AG09309 (cell line): ENCODE measurements at regions not wholly inside any gene's neighbourhood (a gene's known extent, or its start where the extent isn't known, plus 50 kb on each side); places are given as distances from the start of the nearest gene placed in this dataset.

Experiments used
- DNase-seq: peaks from one replicate; pipeline ENCODE4 v3.0.0-alpha.2; 2010; ENCODE audit warnings: low read depth
- H3K4me3 ChIP-seq: 2 replicates; pipeline ENCODE4 v1.5.1; 2011; ENCODE audit warnings: mild to moderate bottlenecking, low read depth, low read length, moderate library complexity; ENCODE audit not compliant: control insufficient read depth
- CTCF ChIP-seq: IDR thresholded peaks from 2 replicates; pipeline ENCODE4 v1.5.1; 2011; ENCODE audit warnings: mild to moderate bottlenecking, low read depth, low read length, inconsistent platforms; ENCODE audit not compliant: insufficient read depth, control insufficient read depth; ENCODE audit errors: missing control alignments

GRCh38 chr6:10093282-10093681 lies 321.6 kb downstream of the TFAP2A start:
- H3K4me3 ChIP-seq: no peak overlapping the region
- no peak for DNase-seq
- no peak for TF ChIP-seq CTCF

GRCh38 chr6:10084111-10084986 lies 330.5 kb downstream of the TFAP2A start:
- H3K4me3 ChIP-seq: no peak overlapping the region
- TF ChIP-seq CTCF: no peak
- DNase-seq: no peak

GRCh38 chr6:10082385-10082784 lies 332.5 kb downstream of the TFAP2A start:
- DNase-seq: no peak

GRCh38 chr6:10081957-10082356 lies 332.9 kb downstream of the TFAP2A start:
- TF ChIP-seq CTCF: no peak
- no peak for DNase-seq

More at GRCh38 chr6:10082385-10082784, 332.5 kb downstream of the TFAP2A start:
- no peak overlapping the region for H3K4me3 ChIP-seq
- TF ChIP-seq CTCF: no peak

GRCh38 chr6:10081075-10081474 lies 333.8 kb downstream of the TFAP2A start:
- TF ChIP-seq CTCF: no peak
- DNase-seq: no peak
- no peak overlapping the region for H3K4me3 ChIP-seq

More at GRCh38 chr6:10081957-10082356, 332.9 kb downstream of the TFAP2A start:
- no peak overlapping the region for H3K4me3 ChIP-seq

GRCh38 chr6:10080561-10080960 lies 334.3 kb downstream of the TFAP2A start:
- H3K4me3 ChIP-seq: no peak overlapping the region
- no peak for DNase-seq
- TF ChIP-seq CTCF: no peak
